HepG2 (cell line): ENCODE measurements at regions not wholly inside any gene's neighbourhood (a gene's known extent, or its start where the extent isn't known, plus 50 kb on each side); places are given as distances from the start of the nearest gene placed in this dataset.

Source experiments
- CTCF ChIP-seq: sonication (generic); formaldehyde crosslinking; IDR thresholded peaks from 2 replicates; pipeline ENCODE4 v1.5.0; 2020; ENCODE audit warnings: mild to moderate bottlenecking, missing genetic modification reagents, moderate library complexity
- HMGXB4 ChIP-seq, 2 experiments: sonication (generic) in 1 of 2; formaldehyde crosslinking in 1 of 2; IDR thresholded peaks; 2 replicates each; pipeline versions ENCODE4 v1.4.0 to v1.6.1; 2018 to 2020; ENCODE audit warnings: missing genetic modification reagents in 2 of 2, borderline replicate concordance in 1 of 2, low read depth in 1 of 2, mild to moderate bottlenecking in 1 of 2, missing biosample characterization in 1 of 2

DNA sequence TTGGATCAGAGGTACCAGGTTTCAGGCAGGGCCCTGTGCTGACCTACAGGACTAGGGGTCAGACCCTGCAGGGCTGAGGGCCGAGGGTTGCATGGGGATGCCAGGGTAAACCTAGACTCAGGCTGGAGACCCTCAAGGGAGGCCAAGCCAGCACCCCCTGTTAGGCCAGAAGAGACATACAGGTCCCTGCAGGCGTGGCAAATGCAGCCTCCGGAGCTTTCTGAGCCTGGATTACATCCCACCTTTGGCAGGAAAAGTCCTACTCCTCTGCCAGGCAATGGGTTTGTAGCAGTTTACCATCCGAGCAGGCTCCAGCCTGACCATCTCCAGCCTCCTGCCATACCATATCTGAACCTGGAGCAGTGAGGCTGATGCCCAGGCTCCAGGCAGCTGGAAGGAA is 425.3 kb downstream of the NPHP4 start:
- TF ChIP-seq CTCF (CRISPR knock-in tag) (no peak), HMGXB4 (CRISPR knock-in tag; IDR thresholded peaks at IDR 0.05; ENCODE audit: borderline replicate concordance in 1 of 2, low read depth in 1 of 2) (no peak)
